ENCODE measurements at regions not wholly inside any gene's neighbourhood (a gene's known extent, or its start where the extent isn't known, plus 50 kb on each side); places are given as distances from the start of the nearest gene placed in this dataset.
"Not testable (repeated sequence)": the region's sequence is repeated elsewhere in the genome, so short reads cannot be mapped to it uniquely, and the experiment has no call there.

DNA sequence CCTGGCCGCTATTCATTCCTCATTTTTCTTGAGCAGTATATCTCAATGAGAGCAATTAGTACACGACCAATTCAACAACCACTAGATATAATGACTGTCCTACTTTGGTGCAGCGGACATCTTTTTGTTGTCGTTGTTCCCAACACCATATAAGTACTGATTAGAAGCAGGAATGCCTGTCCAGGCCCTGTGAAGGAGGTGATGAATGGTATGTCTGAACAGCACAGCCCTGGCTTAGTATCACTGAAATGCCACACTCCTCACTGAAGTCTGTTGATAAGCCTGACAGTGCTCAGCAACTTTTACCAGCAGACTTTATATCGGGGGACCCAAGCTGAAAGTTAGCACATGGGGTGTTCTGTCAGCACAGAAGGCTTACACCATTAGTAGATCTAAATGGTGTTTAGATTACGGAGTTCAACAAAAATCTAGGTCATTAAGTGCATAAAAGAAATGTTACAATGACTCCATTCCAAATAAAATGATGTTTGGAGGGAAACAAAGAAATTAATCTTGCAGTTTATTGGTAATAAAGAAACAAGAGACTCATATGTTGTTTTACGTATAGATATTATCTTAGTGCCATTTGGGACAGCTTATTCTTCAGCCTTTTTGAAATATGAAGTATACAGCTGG lies 228.3 kb upstream of the TTC29 start:
- no peak for DNase-seq

DNA sequence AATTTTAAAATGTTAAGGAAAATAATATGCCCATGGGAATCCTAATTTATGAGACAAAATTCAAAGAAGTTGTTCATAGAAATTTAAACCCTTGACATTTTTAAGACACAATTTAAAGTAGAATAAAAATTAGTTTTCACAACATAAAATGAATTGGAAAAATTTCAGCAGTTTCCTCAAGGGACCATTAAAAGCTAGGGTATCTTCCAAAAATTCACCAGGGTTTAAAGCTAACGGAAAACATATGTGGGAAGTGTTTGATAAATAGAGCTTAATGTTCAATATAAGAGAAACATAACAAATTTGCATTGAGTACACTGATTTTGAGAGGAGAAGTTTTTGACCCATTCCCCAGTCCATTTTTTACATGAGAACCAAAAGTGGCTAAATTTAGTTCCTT lies 228.9 kb upstream of the TTC29 start:
- DNase-seq, result no peak

DNA sequence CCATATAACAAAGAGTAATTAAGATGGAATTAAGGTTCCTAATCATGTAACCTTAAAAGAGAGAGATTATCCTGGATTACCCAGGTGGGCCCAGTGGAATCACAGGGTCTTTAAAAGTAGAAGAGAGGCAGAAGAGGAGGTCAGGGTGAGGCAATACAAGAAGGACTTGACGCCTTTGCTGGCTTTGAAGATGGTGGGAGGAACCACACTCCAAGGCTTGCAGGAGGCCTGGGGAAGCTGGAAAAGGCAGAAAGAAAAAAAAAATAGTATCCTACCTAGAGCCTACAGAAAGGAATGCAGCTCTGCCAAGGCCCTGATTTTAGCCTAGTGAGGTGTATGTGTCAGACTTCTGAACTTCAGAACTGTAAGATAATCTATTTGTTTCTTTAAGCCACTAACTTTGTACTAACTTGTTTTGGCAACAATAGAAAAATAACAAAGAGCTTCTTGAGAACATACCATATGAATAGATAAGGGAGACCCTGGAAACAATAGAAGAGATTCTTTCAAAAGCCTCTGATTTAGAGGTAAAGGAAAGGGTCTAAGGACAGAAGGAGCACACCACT lies 229.9 kb upstream of the TTC29 start:
- no peak for DNase-seq

DNA sequence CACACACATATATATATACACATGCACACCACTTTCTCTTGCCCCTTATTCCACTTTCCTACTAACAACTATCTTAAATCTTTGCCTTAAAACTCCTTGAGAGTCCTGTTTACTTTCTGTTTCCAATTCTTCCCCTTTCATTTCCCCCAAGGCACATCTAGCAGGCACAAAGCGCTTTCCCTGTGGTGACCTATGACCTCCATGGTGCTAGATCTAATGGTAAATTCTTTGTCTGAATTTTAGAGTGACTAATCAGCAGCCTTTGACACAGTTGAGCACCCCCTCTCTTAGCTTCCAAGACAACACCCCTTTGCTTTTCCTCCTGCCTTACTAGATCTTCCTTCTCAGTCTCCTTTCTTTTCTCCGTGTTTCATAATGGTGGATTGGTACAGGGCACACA lies 236.4 kb upstream of the TTC29 start:
- no peak for DNase-seq

DNA sequence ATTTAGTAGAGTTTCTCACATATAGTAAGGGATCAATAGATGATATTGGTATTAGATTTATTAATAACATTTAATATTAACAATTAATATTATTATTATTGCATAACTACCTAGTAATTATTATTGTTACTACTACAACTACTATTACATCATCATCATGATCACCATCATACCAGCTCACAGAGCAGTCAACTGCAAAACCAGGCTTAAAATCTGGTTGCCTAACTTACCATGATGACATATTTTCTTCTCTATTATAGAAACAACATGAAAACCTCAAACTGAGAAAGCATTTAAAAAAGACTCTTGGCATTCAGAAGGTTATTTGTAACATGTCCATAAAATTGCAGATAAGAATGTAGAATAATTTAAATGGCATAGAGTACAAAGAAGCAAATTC lies 247.0 kb upstream of the TTC29 start:
- no peak for DNase-seq

DNA sequence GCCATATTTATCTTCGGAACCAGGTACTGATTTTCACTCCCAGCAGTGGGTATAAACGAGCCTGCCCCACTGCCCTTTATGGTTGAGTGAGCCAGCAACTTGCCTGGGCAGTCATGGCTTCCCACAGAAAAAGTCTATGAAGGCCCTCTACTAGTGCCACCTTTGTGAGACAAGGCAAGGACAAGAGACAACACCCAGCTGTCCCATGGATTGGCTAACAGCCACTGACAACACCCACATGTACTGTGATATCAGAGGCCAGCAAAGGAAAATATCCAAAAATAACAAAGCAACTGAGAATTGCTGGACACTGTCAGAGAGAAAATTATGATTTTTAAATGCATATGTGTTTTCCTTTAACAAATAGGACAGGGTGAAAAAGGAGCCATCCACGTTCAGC lies 248.4 kb upstream of the TTC29 start:
- DNase-seq, result no peak

DNA sequence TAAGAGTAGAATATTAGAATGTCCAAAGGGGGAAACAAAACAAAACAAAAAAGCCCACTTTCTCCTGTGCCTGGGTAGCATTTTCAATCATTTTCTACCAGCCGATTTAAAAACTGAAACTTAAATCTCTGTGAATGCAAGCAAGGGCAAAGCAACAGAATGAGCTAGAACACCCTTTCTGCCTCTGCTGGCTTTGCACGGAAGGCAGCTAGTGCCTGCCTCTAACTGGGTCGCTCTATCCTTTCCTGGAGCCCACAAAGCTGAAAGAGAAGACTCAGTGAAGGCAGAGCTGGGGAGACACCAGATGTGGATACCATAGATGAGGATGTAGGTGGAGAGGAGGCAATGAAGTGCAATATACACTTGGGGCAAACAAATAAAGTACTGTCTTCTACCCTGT lies 248.9 kb upstream of the TTC29 start:
- DNase-seq, result no peak

DNA sequence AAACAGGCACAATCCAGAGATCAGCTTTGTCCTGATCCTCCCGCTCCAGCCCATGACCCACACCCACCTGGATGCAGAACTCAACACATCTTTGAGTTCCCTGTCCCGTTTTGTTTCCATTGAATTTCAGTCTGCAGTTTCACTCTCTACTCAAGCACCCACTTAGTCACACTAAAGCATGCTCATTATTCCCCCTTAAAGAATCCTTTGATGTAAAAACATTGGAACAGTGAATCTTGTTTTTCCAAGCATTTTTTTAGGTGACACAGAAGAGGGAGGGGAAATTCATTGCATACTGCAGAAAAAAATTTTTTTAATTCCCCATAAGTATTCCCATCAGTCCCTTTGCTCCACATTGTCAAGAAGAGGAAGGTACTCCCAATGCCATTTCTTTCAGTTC lies 249.7 kb upstream of the TTC29 start:
- no peak for DNase-seq

DNA sequence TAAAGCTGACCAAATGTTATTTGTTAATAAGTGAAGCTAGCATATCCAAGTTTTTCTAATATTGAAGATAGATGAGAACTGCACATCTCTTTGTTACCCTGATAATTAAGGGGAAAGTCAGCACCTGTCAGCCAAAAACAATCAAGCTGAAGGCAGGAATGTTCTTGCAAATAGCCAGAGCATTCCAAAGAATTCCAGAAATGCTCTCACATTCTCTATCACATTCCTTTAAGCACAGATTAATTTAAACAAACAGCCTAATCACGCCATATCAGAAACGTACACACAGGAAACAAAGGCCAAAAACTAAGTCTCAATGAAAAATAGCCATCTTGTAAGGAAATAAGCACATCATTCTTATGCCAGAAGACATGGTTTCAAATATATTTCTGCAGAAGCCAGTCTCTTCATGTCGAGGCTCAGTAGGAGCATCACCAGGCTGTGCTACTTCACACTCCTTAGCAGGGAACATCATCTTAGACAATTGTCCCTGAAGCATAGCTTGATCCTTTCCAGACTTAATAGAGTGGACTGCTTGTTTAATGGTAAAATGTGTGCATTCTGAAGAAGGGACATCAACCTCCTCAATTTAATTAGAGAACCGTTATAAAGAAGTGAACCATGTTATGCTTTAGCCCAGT lies 252.9 kb upstream of the TTC29 start:
- DNase-seq, result no peak

DNA sequence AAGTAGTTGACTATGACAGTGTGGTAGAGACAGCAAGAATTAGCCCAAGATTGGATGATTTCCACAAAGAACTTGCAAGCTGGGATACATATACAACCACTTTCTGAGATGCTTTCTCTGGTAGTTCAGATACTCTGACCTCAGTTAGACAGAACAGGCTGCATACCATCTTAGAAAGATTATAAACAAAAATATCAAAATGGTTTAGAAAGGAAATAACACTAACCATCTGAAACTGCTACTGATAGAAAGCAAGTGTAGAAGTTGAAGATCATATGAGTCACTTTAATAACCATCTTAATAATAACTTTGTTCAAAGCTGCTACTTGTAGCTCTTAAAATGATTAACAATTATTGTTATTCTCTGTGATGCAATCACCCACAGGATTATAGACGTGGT lies 255.4 kb upstream of the TTC29 start:
- DNase-seq, result no peak

DNA sequence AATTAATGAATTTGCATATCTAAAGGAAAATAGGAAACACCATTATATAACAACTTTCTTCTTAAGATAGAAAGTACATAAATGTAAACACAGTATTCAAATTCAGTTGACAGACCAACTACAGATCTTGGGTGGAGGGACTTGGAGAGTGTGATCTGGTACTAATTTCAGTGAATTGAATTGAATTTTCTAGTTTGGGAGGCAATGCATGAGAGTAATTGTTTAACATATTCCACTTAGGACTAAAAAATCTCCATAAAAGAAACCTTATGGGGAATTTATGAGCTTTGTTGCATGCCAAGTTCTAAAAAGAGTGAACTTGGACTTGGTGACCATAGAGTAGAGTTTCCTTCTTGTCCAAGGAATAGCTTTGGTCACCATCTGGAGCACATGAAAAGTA lies 261.1 kb upstream of the TTC29 start:
- no peak for DNase-seq

DNA sequence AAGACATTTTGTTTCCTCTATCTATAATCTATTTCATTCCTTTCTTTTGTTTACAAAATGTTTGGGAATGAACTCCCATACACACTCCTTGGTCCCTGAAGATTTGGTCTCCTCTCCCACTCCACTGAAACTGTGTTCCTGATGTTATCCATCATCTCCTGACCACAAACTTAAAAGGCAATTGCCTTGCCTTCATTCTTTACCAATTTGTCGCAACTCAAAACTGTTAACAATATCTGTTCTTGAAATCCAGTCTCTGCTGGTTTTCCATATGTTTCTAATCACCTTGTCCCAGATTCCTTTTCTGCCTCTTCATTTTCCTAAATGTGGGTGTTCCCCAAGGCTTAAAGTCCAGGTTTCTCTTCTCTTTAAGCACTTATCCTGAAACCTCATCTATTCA lies 262.2 kb upstream of the TTC29 start:
- no peak for DNase-seq

DNA sequence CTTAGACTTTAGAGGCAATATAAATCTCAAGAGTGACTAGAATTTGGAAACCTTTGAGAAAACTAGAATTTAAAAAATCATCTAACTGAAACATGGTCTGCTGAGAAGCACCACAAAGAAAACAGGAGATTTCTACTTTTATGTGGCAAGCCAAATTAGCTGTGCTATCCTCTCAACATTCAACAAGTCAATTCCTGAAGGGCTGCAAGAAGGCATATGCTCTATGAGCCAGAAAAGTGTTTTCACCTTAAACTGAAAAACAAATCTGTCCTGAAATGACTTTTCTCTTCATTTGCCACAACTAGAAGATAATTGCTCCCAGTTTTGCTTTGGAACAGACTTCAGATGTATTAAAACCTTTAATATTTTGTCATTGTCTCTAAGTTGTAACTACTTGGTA lies 263.2 kb upstream of the EDNRA start:
- no peak for DNase-seq

DNA sequence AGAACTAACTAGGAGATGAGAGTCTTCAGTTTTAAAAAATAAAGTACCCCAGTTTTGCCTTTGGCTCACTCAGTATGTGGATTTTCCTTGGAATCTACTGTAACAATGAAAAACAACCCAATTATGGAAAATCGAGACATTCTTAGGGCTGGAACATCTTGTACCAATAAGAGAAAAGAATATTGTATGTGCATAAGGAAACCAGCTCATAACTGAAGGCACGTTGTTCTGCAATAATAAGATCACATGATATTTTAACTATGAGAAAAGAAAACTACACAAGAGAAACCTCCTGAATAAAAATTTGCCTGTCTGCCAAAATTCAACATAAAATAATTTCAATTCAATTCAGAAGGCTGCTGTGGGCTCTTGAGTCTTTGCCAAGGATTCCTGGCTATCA lies 261.8 kb upstream of the EDNRA start:
- DNase-seq, result no peak

DNA sequence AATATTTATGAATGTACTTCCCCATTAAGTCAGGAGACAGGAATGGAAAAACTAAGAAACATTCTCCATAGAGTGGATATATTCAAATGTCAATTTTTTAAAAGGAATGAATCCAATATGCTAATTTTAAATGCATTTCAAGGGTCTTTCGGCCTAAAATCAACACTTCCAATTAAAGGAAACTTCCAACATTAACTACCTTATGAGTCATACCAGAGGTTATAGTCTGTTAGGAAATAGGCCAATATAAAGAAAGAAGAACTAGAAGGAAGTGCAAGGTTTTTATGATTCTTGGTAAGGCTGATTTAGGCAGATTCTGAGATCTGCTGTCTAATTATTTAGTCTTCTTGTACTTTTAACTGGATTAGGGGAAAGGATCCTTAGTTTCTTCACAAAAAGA lies 260.1 kb upstream of the EDNRA start:
- DNase-seq, result no peak

DNA sequence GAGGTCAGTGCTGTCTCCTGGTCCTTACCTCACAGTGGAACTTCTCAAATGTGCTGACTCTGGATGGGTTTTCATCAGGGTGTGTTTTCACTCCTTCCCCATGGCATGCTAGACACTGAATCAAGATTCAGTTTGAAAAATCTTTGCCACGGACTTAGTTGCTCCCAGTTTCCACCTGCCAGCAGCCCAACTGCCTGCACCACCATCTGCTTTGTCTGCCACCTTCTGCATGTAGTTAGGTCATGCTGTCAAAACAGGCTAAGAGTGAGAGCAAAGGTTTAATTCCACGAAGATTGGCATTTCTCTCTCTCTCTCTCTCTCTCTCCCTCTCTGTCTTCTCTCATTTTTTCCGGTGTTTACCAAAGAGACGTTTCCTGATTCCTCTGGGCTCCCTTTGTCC lies 258.0 kb upstream of the EDNRA start:
- DNase-seq, result no peak

DNA sequence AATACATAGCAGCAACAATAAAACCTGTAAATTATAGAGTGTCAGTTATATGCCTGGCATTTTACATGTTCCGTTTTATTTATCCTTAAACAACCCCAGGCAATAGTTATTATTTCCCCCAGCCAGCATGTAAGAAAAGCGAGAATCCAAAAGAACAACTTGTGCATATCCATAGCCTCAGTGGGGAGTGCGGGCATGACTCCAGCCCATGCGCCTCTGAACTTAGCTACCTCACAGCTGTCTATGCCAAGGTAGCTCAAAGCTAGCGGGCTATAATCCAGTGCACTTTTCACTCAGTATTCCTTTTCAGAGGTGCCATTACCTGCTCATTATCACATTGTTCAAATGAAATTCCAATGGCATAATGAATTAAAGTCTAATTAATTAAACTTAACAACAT lies 257.3 kb upstream of the EDNRA start:
- no peak for DNase-seq

DNA sequence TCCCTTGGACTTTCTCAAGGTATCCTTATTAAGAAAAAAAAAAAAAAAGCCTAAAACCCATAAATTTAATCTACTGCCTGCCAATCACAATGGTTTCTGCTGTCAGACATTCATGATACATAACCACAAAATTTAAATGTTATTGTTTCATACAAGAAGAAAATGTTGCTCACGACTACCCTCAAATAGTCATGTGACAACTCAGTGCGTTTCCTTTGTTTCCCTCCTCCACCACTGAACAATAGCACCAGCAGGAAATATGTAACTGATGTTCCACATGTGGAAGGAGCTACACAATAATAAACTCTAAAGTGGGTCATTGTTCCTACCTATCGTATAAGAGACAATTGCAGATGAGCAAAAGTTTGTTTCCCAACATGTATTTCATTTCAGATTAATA lies 244.1 kb upstream of the EDNRA start:
- DNase-seq, result no peak

DNA sequence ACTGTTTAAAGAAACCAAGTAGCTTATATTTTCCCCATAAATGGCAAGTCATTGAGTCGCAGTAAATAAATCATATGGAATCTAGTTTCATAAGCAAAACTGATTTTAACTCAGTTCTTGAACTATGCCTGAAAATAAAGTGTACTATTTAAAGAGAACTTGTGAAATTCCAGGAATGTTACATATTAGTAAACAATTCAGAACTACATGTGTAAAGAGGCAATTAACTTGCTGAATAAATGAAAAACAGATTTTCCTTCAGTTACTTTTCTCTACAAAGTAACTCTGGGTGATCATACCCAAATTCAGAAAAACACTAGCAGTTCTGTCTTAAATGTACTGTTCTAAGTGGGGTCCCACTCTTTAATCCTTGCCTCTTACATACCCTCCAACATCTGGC lies 236.1 kb upstream of the EDNRA start:
- DNase-seq, result no peak

DNA sequence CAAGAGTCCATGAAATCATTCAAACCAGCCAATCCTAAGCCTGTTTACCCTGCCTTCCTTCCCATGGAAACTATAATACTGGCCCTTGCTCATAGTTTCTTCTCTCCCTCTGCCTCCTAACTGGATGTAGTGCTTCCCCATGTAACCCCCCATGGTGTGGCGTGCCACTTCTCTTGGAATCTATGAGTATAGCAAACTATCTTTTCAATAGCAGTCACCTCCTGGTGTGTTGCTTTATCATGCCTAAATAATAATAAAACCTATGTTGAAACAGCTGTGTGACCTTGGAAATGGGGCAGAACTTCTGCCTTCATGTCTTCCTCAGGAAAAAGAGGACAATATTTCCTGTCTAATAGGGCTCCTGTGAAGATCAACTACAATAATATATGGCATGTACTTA lies 234.8 kb upstream of the EDNRA start:
- no peak for DNase-seq

DNA sequence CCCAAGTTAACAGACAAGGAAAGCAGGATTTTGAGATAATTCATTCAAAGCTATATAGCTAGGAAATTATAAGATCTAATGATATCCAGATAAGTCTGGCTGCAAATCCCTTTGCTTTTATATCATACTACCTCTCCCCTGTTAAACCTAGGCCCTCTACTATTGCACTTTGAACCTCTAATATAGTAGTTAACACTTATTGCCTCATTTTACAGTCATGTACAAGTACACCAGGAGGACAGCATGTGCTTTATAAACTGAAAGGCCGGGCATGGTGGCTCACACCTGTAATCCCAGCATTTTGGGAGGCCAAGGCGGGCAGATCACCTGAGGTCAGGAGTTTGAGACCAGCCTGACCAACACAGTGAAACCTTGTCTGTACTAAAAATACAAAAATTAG lies 234.4 kb upstream of the EDNRA start:
- not testable (repeated sequence) for DNase-seq

DNA sequence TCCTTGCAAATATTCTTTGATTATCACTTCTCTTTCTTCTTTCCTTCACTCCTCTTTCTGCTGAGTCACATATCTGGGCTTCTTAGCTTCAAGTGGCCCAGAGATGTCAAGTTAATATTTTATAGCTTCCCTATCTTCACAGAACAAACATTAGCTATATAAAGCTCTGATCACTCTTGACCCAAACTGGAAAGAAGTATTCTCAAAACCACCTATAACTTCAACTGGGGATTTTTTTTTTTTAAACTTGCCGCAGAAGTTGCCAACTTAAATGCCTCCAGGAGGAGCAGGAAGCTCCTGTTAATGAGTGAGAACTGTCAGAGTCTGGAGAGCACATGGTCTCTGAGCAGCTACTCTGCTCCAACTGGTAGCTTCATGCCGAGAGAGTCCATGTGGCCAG lies 233.3 kb upstream of the EDNRA start:
- DNase-seq, result no peak

DNA sequence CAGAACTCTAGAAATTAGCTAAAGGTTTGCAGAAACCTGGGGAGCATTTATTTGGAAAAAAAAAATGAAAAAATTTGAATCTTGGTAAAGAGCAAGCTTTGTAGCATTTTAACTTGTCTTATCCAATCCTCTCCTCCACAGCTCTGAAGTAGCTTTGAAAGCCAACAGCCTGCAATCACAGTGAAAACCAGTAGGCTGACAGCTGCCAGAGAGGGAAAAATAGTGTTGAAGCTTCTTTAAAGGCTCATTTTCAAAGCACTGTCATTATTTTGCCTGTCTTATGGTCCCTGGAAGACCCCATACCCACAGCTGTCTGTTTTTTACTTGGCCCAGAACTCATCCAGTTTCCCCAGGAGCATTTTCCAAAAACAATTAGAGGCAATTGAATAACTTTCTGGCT lies 230.8 kb upstream of the EDNRA start:
- no peak for DNase-seq

DNA sequence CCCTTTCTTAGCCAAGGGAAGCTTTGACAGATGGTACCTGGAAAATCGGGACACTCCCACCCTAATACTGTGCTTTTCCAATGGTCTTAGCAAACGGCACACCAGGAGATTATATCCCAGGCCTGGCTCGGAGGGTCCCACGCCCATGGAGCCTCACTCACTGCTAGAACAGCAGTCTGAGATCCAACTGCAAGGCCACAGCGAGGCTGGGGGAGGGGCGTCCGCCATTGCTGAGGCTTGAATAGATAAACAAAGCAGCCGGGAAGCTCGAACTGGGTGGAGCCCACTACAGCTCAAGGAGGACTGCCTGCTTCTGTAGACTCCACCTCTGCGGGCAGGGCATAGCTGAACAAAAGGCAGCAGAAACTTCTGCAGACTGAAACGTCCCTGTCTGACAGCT lies 225.6 kb upstream of the EDNRA start:
- not testable (repeated sequence) for DNase-seq

DNA sequence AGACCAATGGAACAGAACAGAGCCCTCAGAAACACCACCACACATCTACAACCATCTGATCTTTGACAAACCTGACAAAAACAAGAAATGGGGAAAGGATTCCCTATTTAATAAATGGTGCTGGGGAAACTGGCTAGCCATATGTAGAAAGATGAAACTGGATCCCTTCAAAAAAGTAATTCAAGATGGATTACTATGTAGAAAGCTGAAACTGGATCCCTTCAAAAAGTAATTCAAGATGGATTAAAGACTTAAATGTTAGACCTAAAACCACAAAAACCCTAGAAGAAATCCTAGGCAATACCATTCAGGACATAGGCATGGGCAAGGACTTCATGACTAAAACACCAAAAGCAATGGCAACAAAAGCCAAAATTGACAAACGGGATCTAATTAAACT lies 221.6 kb upstream of the EDNRA start:
- not testable (repeated sequence) for DNase-seq

Data from stimulated activated CD4-positive, alpha-beta T cell treated with anti-CD3 and anti-CD28 coated beads, Interleukin-15, amount 100 ng/mL, for 24 hours (primary cell).